GM19351 (cell line): ENCODE measurements at regions not wholly inside any gene's neighbourhood (a gene's known extent, or its start where the extent isn't known, plus 50 kb on each side); places are given as distances from the start of the nearest gene placed in this dataset.
A peak's percentile ranks its signal among the peaks of the same experiment; 100 is the strongest.

Source experiments
- ATAC-seq: cut with Tn5 transposase; IDR thresholded peaks from one replicate; pipeline ENCODE4 v1.9.1; 2021; ENCODE audit warnings: mild to moderate bottlenecking, moderate library complexity; ENCODE audit not compliant: unreplicated experiment

- ATAC-seq, result no peak
Observed at GRCh38 chr9:87275047-87275725, 222.5 kb upstream of the DAPK1 start.

GRCh38 chr9:87276327-87276841 lies 221.3 kb upstream of the DAPK1 start:
- peak; percentile 39 for ATAC-seq

GRCh38 chr9:87276851-87277261 lies 220.8 kb upstream of the DAPK1 start:
- ATAC-seq, result peak; percentile 72

- no peak for ATAC-seq
Observed at GRCh38 chr9:87277346-87277745, 220.3 kb upstream of the DAPK1 start.

GRCh38 chr9:87278971-87279733 lies 218.5 kb upstream of the DAPK1 start:
- ATAC-seq, result no peak

- ATAC-seq, result no peak
Observed at GRCh38 chr9:87280421-87280820, 217.2 kb upstream of the DAPK1 start.

GRCh38 chr9:87282538-87282937 lies 215.1 kb upstream of the DAPK1 start:
- ATAC-seq, result no peak

- no peak for ATAC-seq
Observed at GRCh38 chr9:87283585-87283984, 214.1 kb upstream of the DAPK1 start.

- ATAC-seq, result no peak
Observed at GRCh38 chr9:87285183-87285850, 212.3 kb upstream of the DAPK1 start.

GRCh38 chr9:87286506-87286905 lies 211.2 kb upstream of the DAPK1 start:
- ATAC-seq, result no peak

- no peak for ATAC-seq
Observed at GRCh38 chr9:87290241-87291052, 207.2 kb upstream of the DAPK1 start.

- no peak for ATAC-seq
Observed at GRCh38 chr9:87292449-87293191, 205.0 kb upstream of the DAPK1 start.

GRCh38 chr9:87294126-87294525 lies 203.5 kb upstream of the DAPK1 start:
- ATAC-seq, result no peak

- no peak for ATAC-seq
Observed at GRCh38 chr9:87300915-87301314, 196.8 kb upstream of the DAPK1 start.

GRCh38 chr9:87301371-87301770 lies 196.3 kb upstream of the DAPK1 start:
- ATAC-seq, result no peak

- ATAC-seq, result no peak
Observed at GRCh38 chr9:87305151-87305550, 192.5 kb upstream of the DAPK1 start.

GRCh38 chr9:87306006-87306405 lies 191.7 kb upstream of the DAPK1 start:
- no peak for ATAC-seq

- ATAC-seq, result no peak
Observed at GRCh38 chr9:87307848-87308247, 189.8 kb upstream of the DAPK1 start.

- ATAC-seq, result no peak
Observed at GRCh38 chr9:87309236-87309635, 188.4 kb upstream of the DAPK1 start.

- no peak for ATAC-seq
Observed at GRCh38 chr9:87310827-87311523, 186.7 kb upstream of the DAPK1 start.
